Lower lobe of right lung (tissue), 2 donors: ENCODE measurements at regions not wholly inside any gene's neighbourhood (a gene's known extent, or its start where the extent isn't known, plus 50 kb on each side); places are given as distances from the start of the nearest gene placed in this dataset.

Source experiments
- ATAC-seq, 2 donors: fragments of 200-7000 bp; cut with Tn5 transposase; one replicate each; pipeline ENCODE4 v1.9.1; 2020 to 2022; ENCODE audit warnings: mild to moderate bottlenecking in 2 of 2, moderate library complexity in 2 of 2
- DNase-seq: peaks from one replicate; pipeline ENCODE4 v3.0.0-alpha.2; 2020
- H3K27ac ChIP-seq: fragments of 200-600 bp; one replicate; pipeline ENCODE4 v1.8.0; 2022
- H3K27me3 ChIP-seq: fragments of 200-600 bp; one replicate; pipeline ENCODE4 v1.8.0; 2022; ENCODE audit warnings: low read depth
- H3K36me3 ChIP-seq: fragments of 200-600 bp; one replicate; pipeline ENCODE4 v1.8.0; 2022; ENCODE audit warnings: mild to moderate bottlenecking
- H3K4me1 ChIP-seq: fragments of 200-600 bp; one replicate; pipeline ENCODE4 v1.8.0; 2022
- H3K4me3 ChIP-seq: fragments of 200-600 bp; one replicate; pipeline ENCODE4 v1.8.0; 2022; ENCODE audit warnings: mild to moderate bottlenecking
- H3K9me3 ChIP-seq: fragments of 200-600 bp; one replicate; pipeline ENCODE4 v1.8.0; 2022
- CTCF ChIP-seq: fragments of 200-600 bp; IDR thresholded peaks from one replicate; pipeline ENCODE4 v1.8.0; 2022; ENCODE audit warnings: antibody characterized with exemption, mild to moderate bottlenecking
- intact Hi-C: fragments of 100-400 bp; cut with DNase I; formaldehyde crosslinking; loops from one replicate; pipeline ENCODE4 v1.11.0; 2022
- donor health status: DM: no; HTN: yes; CAD: no; lungs with severe emphysema.

DNA sequence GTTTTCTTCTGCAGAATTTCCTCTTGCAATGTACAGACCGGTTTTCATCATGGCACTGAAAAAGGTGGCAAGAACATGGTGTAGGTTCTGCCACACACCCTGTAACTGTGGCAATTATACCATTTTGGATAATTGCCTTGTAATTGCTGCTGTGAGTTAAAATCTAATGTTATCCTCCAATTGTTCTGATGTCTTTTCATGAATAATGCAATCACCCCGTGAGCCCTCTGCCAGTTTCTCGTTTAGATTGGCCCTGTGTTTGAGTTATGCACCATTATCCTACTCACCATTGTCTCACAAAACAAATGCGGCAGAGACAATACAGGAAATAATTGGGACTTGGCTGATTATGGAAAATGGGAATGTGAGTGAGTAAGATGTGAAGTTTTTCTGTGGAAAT lies 61.8 kb upstream of the MTNR1B start:
- Histone ChIP-seq H3K36me3 (no peaks in the 10 kb centered on the region), H3K4me3 (no peak overlapping the region), H3K27ac (no peak overlapping the region), H3K9me3 (no peaks in the 10 kb centered on the region), H3K27me3 (no peaks in the 10 kb centered on the region), H3K4me1 (no peaks in the 10 kb centered on the region)
- TF ChIP-seq CTCF = no peak
- ATAC-seq (no peak), DNase-seq (no peak)
- intact Hi-C loops = no loop called here

DNA sequence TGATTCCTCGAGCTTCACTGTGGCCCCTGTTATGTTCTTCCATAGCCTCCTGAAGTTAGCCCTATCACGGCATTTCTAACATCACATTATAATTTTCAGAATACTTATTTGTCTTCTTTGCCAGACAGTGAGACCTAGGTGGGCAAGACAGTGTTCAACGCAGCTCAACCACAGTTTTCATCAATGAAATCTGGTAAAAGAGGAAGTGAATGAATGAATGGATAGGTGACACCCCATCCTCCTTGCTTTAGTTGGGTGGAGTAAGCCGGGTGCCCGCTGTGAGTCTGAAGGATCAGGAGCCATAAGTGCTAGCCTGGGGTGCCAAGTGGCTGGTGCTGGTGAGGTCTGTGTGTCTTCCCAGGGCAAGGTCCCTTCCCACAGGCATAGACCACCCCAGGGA lies 60.2 kb upstream of the MTNR1B start:
- intact Hi-C loops = no loop called here
- no peaks in the 10 kb centered on the region for H3K27me3 ChIP-seq
- H3K36me3 ChIP-seq = no peaks in the 10 kb centered on the region
- DNase-seq (no peak), ATAC-seq (no peak)
- H3K27ac ChIP-seq = no peak overlapping the region
- no peak overlapping the region for H3K4me3 ChIP-seq
- no peaks in the 10 kb centered on the region for H3K4me1 ChIP-seq
- no peak for TF ChIP-seq CTCF
- no peaks in the 10 kb centered on the region for H3K9me3 ChIP-seq

DNA sequence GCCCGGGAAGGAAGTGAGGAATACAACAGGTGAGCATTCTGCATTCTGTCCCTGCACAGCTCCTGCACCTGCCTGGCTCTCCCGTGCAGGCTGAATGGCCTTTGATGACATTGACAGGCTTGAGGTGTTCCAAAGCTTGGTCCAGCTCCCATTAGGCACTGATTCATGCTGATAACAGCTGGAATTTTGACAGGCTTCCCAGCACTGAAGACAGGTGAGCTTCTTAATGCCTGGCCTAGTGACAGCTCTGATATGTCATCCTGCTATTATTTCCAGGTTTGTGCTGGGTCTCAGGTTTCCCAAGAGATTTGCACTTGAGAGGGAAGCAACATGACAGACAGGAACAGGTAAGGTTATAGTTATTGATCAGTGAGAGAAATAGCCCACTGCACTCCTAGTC lies 58.0 kb upstream of the MTNR1B start:
- Histone ChIP-seq H3K27me3 (no peaks in the 10 kb centered on the region), H3K4me1 (no peaks in the 10 kb centered on the region), H3K9me3 (no peaks in the 10 kb centered on the region), H3K36me3 (no peaks in the 10 kb centered on the region), H3K4me3 (no peak overlapping the region), H3K27ac (no peak overlapping the region)
- intact Hi-C loops = no loop called here
- DNase-seq (no peak), ATAC-seq (no peak)
- no peak for TF ChIP-seq CTCF

GRCh38 chr11:92915551-92915950 lies 53.9 kb upstream of the MTNR1B start:
- no peak for TF ChIP-seq CTCF
- no peaks in the 10 kb centered on the region for H3K27me3 ChIP-seq
- no peak overlapping the region for H3K27ac ChIP-seq
- H3K4me3 ChIP-seq = no peak overlapping the region
- intact Hi-C loops = no loop called here
- DNase-seq (no peak), ATAC-seq (no peak)
- H3K9me3 ChIP-seq = no peaks in the 10 kb centered on the region
- no peaks in the 10 kb centered on the region for H3K36me3 ChIP-seq
- no peaks in the 10 kb centered on the region for H3K4me1 ChIP-seq

DNA sequence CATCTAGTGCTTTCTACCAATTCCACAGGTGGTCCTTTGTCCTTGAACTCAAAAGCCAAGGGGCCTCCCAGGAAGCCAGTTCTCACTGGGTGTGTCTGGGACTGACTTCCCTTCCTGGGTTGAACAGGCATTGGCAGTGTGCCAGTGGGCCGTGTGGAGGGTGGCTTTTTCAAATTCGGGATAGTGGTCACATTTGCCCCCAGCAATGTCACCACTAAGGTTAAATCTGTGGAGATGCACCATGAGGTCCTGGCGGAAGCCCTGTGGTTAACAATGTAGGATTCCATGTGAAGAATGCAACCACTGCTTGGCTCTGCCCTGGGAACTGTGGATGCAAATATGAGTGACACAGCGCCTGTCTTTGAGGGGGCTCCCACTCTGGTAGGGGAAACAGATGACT lies 53.2 kb upstream of the MTNR1B start:
- Histone ChIP-seq H3K9me3 (no peaks in the 10 kb centered on the region), H3K27me3 (no peaks in the 10 kb centered on the region), H3K36me3 (no peaks in the 10 kb centered on the region), H3K27ac (no peak overlapping the region), H3K4me3 (no peak overlapping the region), H3K4me1 (no peaks in the 10 kb centered on the region)
- DNase-seq (no peak), ATAC-seq (no peak)
- TF ChIP-seq CTCF = no peak
- intact Hi-C loops = no loop called here

DNA sequence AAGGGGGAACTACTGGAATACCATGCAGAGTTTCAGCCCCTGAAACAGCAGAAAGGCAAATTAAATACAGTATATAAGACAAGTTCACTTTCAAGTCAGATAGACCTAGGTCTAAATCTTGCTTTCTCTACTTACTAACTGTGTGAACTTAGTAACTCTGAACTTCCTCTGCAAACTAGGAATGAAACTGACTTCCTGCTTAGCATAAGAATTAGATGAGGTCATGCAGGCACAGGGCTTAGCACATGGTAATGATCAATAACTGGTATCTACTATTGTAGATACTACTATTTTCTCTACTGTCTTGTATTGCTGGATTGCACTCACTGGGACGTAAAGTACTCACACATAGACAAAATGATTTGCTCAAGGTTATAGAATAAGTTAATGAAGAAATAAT lies 51.5 kb upstream of the MTNR1B start:
- H3K27ac ChIP-seq = no peak overlapping the region
- no peak for ATAC-seq
- no peak for DNase-seq
- no peak for TF ChIP-seq CTCF
- H3K4me1 ChIP-seq = no peaks in the 10 kb centered on the region
- intact Hi-C loops = no loop called here
- no peaks in the 10 kb centered on the region for H3K36me3 ChIP-seq
- H3K27me3 ChIP-seq = no peaks in the 10 kb centered on the region
- H3K9me3 ChIP-seq = no peaks in the 10 kb centered on the region
- no peak overlapping the region for H3K4me3 ChIP-seq
